RWPE2 (cell line): ENCODE measurements at regions not wholly inside any gene's neighbourhood (a gene's known extent, or its start where the extent isn't known, plus 50 kb on each side); places are given as distances from the start of the nearest gene placed in this dataset.

ENCODE experiments used
- ATAC-seq: fragments of 200-7000 bp; cut with Tn5 transposase; 3 replicates; pipeline ENCODE4 v1.9.1; 2021; ENCODE audit warnings: low read depth
- DNase-seq: peaks from one replicate; pipeline ENCODE4 v3.0.0-alpha.2; 2020; ENCODE audit warnings: low spot score
- H3K27ac ChIP-seq: fragments of 450-650 bp; 2 replicates; pipeline ENCODE4 v1.5.1; 2017; ENCODE audit warnings: mild to moderate bottlenecking; ENCODE audit not compliant: poor library complexity, severe bottlenecking
- H3K27me3 ChIP-seq: fragments of 250-450 bp; sonication (Bioruptor Pico); 2 replicates; pipeline ENCODE4 v1.5.1; 2021; ENCODE audit warnings: mild to moderate bottlenecking, moderate library complexity; ENCODE audit not compliant: insufficient read depth, poor library complexity, severe bottlenecking
- H3K36me3 ChIP-seq: fragments of 250-450 bp; sonication (Bioruptor Pico); 2 replicates; pipeline ENCODE4 v1.5.1; 2020; ENCODE audit warnings: low read depth, mild to moderate bottlenecking, moderate library complexity
- H3K4me1 ChIP-seq: fragments of 250-450 bp; sonication (Bioruptor Pico); 2 replicates; pipeline ENCODE4 v1.5.1; 2021; ENCODE audit warnings: mild to moderate bottlenecking, moderate library complexity; ENCODE audit not compliant: insufficient read depth, poor library complexity, severe bottlenecking
- H3K4me3 ChIP-seq: fragments of 250-450 bp; sonication (Bioruptor Pico); 2 replicates; pipeline ENCODE4 v1.5.1; 2021; ENCODE audit warnings: mild to moderate bottlenecking, moderate library complexity; ENCODE audit not compliant: severe bottlenecking
- H3K9me3 ChIP-seq: fragments of 250-450 bp; sonication (Bioruptor Pico); 2 replicates; pipeline ENCODE4 v1.5.1; 2021; ENCODE audit warnings: mild to moderate bottlenecking, moderate library complexity; ENCODE audit not compliant: severe bottlenecking
- TF ChIP-seq, protein P1 (sequence below): fragments of 450-650 bp; IDR thresholded peaks from one replicate; pipeline ENCODE4 v1.5.1; 2017; ENCODE audit warnings: mild to moderate bottlenecking, moderate library complexity; ENCODE audit not compliant: poor library complexity, severe bottlenecking

DNA sequence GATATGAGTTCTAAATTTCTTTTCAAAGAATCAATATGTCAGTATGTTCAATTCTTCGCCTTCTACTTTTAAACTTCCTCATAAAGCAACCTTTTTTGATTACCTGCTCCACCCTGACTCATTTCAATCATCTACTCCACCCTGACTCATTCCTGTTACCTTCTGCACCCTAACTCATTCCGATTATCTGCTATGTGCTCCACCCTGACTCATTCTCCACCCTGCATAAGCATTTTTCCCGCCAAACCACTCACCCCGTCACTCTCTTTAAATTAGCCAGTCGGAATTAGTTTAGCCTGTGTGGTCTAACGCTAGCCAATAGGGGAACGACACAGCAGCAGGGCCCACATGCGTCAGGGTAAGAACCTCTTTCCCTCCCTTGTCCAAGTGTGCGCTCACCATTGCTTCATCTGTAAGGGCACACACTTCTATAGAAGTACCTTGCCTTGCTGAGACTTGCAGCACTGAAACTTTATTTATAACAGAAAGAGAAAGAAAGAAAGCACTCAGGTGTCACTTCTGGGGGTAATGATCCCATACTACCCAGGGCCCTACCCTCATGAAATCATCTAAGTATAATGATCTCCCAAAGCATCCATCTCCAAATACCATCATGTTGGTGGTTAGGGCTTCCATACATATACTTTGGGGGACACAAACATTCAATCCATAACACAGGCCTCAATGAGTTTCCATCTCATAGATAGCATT, 875.2 kb downstream of the RAPGEF2 start:
- Histone ChIP-seq H3K9me3 (no peaks in the 10 kb centered on the region), H3K36me3 (no peaks in the 10 kb centered on the region), H3K27me3 (no peaks in the 10 kb centered on the region), H3K27ac (no peak overlapping the region), H3K4me3 (no peak overlapping the region), H3K4me1 (no peaks in the 10 kb centered on the region)
- ATAC-seq (no peak), DNase-seq (no peak)
- TF ChIP-seq, protein P1, sequence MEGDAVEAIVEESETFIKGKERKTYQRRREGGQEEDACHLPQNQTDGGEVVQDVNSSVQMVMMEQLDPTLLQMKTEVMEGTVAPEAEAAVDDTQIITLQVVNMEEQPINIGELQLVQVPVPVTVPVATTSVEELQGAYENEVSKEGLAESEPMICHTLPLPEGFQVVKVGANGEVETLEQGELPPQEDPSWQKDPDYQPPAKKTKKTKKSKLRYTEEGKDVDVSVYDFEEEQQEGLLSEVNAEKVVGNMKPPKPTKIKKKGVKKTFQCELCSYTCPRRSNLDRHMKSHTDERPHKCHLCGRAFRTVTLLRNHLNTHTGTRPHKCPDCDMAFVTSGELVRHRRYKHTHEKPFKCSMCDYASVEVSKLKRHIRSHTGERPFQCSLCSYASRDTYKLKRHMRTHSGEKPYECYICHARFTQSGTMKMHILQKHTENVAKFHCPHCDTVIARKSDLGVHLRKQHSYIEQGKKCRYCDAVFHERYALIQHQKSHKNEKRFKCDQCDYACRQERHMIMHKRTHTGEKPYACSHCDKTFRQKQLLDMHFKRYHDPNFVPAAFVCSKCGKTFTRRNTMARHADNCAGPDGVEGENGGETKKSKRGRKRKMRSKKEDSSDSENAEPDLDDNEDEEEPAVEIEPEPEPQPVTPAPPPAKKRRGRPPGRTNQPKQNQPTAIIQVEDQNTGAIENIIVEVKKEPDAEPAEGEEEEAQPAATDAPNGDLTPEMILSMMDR = no peak

DNA sequence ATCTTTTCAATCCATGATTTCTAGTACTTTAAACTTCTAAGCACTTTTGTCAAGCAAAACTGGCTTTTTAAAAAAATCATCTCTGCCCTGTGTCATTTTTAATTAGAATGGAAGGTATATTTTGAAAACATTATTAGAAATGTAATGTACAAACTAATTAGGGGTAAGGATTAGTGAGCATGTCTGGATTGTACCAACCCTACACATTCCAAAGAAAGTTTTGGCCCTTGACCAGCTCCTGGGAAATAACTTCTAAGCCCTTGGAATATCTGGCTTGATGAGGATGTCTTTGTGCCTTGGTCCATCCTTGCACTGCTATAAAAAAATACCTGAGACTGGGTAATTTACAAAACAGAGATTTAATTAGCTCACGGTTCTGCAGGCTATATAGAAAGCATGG, 876.5 kb downstream of the RAPGEF2 start:
- Histone ChIP-seq H3K4me3 (no peak overlapping the region), H3K27ac (no peak overlapping the region), H3K9me3 (no peaks in the 10 kb centered on the region), H3K27me3 (no peaks in the 10 kb centered on the region), H3K4me1 (no peaks in the 10 kb centered on the region), H3K36me3 (no peaks in the 10 kb centered on the region)
- TF ChIP-seq, protein P1 = no peak
- ATAC-seq = no peak
- DNase-seq = no peak

DNA sequence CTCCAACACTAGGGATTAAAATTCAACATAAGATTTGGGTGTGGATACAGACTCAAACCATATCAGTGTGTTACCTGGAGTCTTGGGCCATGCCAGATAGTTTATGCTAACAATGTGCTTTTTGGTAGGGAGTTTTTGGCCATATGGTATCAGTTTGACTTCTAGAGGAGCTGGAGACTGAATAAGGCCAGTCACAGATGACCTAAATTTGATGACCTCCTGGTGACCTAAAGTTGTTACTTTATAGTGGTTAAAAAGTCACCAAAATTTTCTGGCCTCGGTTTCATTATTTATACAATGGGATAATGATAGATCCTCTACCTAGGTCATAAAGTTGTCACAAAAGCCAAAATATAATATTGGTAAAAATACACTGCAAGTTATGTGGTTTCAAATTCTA, 877.1 kb downstream of the RAPGEF2 start:
- DNase-seq (no peak), ATAC-seq (no peak)
- Histone ChIP-seq H3K4me3 (no peak overlapping the region), H3K9me3 (no peaks in the 10 kb centered on the region), H3K4me1 (no peaks in the 10 kb centered on the region), H3K27ac (no peak overlapping the region), H3K36me3 (no peaks in the 10 kb centered on the region), H3K27me3 (no peaks in the 10 kb centered on the region)
- TF ChIP-seq, protein P1 = no peak

DNA sequence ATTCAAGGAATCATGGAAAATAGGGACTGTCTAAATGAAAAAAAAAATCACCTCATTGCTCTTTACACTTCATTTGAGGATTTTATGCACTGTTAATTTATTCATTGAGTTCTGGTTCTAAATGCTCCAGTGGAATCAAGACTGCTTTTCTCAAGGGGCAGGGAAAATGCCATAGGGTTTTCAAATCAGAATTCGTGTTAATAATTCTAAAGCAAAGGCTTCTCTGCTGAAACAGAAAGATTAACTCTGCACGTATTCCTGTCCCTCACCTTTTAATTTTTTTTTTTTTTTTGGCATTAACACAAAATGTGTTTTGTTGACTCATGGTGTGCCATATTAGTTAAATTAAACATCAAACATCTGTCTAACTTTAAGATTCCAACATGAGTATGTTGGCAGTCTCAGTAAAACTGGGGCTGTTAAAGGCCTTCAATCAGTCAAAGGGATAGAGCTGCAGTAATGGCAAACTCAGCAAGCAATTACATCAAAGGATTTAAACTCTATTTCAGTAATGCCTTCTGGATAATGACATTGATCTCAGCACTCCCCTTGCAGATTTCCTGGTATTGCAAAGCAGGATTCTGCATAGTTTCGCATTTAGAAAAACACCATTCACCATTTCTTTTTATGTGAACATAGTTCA, 878.1 kb downstream of the RAPGEF2 start:
- ATAC-seq = no peak
- H3K27me3 ChIP-seq = no peaks in the 10 kb centered on the region
- no peak for DNase-seq
- no peaks in the 10 kb centered on the region for H3K36me3 ChIP-seq
- H3K4me3 ChIP-seq = no peak overlapping the region
- TF ChIP-seq, protein P1 = no peak
- no peaks in the 10 kb centered on the region for H3K9me3 ChIP-seq
- H3K4me1 ChIP-seq = no peaks in the 10 kb centered on the region
- H3K27ac ChIP-seq = no peak overlapping the region

DNA sequence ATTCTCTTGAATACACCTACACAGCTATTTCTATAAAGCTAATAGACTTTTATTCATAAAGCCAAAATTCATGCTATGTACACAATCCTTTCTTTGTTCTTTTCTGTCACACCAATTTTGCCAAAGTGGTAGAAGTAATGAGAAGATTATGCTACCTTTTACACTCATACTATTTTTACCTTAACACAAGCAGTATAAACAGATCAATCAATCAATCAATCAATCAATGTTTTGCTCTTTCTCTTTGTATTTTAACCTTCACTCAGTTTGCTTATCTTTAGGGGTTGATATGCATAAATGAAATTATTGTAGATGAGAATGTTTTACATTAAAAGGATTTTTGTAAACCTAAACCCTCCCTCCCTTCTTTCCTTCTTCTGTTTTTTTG, 878.6 kb downstream of the RAPGEF2 start:
- TF ChIP-seq, protein P1 = no peak
- ATAC-seq = no peak

More for the DNA sequence above, 878.6 kb downstream of the RAPGEF2 start:
- Histone ChIP-seq H3K27ac (no peak overlapping the region), H3K36me3 (no peaks in the 10 kb centered on the region), H3K9me3 (no peaks in the 10 kb centered on the region), H3K4me1 (no peaks in the 10 kb centered on the region), H3K4me3 (no peak overlapping the region), H3K27me3 (no peaks in the 10 kb centered on the region)
- no peak for DNase-seq
